Vagina (tissue), 2 donors: ENCODE measurements at regions not wholly inside any gene's neighbourhood (a gene's known extent, or its start where the extent isn't known, plus 50 kb on each side); places are given as distances from the start of the nearest gene placed in this dataset.

Experiments
- POLR2A ChIP-seq, 2 donors: fragments of 450-650 bp; IDR thresholded peaks; one replicate each; pipeline ENCODE4 v1.6.1; 2017; ENCODE audit warnings: antibody characterized with exemption in 2 of 2, mild to moderate bottlenecking in 2 of 2, moderate library complexity in 2 of 2
- TF ChIP-seq, protein P1 (sequence below), 3 experiments: fragments of 450-650 bp in 2 of 3; fragments of 200-600 bp in 1 of 3; sonication (generic) in 1 of 3; IDR thresholded peaks; one replicate each; pipeline ENCODE4 v1.5.1; 2017 to 2019; ENCODE audit warnings: antibody characterized with exemption in 3 of 3, mild to moderate bottlenecking in 2 of 3, moderate library complexity in 2 of 3

DNA sequence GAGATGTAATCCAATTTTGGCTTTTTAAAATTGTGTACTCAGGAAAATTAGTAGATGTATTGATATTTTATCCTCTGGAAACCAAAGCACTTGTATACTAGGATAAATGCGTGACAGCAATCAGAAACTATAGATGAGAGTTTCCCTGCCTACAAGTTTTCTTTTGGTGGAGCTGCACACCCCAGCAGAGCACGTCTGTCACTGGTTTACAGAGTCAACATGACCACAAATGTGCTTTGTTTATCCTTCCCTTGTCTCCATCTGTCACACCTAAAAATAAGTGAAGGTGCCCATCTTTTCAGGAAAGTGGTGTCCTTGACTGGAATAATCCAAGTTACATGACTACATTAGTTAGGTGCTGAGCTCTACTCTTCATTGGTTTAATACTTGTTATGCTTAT, 210.4 kb upstream of the DSEL start:
- TF ChIP-seq, protein P1, sequence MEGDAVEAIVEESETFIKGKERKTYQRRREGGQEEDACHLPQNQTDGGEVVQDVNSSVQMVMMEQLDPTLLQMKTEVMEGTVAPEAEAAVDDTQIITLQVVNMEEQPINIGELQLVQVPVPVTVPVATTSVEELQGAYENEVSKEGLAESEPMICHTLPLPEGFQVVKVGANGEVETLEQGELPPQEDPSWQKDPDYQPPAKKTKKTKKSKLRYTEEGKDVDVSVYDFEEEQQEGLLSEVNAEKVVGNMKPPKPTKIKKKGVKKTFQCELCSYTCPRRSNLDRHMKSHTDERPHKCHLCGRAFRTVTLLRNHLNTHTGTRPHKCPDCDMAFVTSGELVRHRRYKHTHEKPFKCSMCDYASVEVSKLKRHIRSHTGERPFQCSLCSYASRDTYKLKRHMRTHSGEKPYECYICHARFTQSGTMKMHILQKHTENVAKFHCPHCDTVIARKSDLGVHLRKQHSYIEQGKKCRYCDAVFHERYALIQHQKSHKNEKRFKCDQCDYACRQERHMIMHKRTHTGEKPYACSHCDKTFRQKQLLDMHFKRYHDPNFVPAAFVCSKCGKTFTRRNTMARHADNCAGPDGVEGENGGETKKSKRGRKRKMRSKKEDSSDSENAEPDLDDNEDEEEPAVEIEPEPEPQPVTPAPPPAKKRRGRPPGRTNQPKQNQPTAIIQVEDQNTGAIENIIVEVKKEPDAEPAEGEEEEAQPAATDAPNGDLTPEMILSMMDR (IDR thresholded peaks at IDR 0.05): no peak
- TF ChIP-seq POLR2A (IDR thresholded peaks at IDR 0.05): no peak
